ENCODE measurements at regions not wholly inside any gene's neighbourhood (a gene's known extent, or its start where the extent isn't known, plus 50 kb on each side); places are given as distances from the start of the nearest gene placed in this dataset.

DNA sequence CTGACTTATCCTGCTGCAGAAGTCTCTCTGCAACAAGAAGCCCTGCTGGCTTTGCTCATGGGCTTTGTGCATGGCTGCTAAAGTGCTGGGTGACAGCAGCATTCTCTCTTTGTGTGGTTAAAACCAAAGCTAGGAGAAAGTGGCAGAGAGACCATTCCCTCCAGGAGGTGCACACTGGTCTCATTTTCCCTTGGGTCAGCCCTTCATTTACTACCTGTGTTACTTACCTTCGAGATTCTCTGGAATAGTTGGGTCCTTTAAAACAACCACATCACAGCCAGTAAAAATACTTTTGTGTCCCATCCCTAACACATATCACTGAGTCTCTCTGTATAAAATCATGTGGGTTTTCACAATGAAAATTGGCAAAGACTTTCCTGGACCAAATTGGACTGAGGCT is 315.5 kb downstream of the IRX1 start:
- H3K9ac ChIP-seq (ENCODE audit: low read depth in 2 of 2, low read length in 2 of 2): no peak overlapping the region
- TF ChIP-seq, protein P1, sequence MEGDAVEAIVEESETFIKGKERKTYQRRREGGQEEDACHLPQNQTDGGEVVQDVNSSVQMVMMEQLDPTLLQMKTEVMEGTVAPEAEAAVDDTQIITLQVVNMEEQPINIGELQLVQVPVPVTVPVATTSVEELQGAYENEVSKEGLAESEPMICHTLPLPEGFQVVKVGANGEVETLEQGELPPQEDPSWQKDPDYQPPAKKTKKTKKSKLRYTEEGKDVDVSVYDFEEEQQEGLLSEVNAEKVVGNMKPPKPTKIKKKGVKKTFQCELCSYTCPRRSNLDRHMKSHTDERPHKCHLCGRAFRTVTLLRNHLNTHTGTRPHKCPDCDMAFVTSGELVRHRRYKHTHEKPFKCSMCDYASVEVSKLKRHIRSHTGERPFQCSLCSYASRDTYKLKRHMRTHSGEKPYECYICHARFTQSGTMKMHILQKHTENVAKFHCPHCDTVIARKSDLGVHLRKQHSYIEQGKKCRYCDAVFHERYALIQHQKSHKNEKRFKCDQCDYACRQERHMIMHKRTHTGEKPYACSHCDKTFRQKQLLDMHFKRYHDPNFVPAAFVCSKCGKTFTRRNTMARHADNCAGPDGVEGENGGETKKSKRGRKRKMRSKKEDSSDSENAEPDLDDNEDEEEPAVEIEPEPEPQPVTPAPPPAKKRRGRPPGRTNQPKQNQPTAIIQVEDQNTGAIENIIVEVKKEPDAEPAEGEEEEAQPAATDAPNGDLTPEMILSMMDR (IDR thresholded peaks at IDR 0.05): no peak
- no peaks in the 10 kb centered on the region for H3K36me3 ChIP-seq
- no peak for DNase-seq
- intact Hi-C loops (cut with DNase I): no loop called here
- no peaks in the 10 kb centered on the region for H3K9me3 ChIP-seq
- H3K27ac ChIP-seq: no peak overlapping the region
- no peaks in the 10 kb centered on the region for H3K27me3 ChIP-seq
- H3K4me3 ChIP-seq: no peak overlapping the region
- no peaks in the 10 kb centered on the region for H3K4me1 ChIP-seq

DNA sequence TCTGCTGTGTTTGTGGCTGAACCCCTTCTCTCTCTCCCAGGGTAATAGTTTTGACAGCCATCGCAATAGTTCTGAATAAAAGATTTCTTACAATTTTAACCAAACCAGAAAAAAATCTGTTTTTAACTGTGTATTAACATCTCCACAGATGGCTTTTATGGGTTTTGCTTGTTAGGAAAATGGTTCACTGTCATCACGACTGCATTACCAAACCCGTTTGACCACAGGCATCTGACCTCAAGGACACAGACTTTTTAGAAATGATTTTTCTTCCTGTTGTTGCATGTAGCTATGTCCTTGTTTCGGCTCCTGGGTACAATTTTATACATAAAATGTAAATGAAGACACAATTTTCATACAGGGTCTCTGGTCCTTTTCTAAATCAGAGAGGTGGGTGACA is 316.1 kb downstream of the IRX1 start:
- TF ChIP-seq, protein P1 (IDR thresholded peaks at IDR 0.05): no peak
- Histone ChIP-seq H3K4me3 (no peak overlapping the region), H3K36me3 (no peaks in the 10 kb centered on the region), H3K9ac (ENCODE audit: low read depth in 2 of 2, low read length in 2 of 2) (no peak overlapping the region), H3K27ac (no peak overlapping the region), H3K27me3 (no peaks in the 10 kb centered on the region), H3K9me3 (no peaks in the 10 kb centered on the region), H3K4me1 (no peaks in the 10 kb centered on the region)
- intact Hi-C loops (cut with DNase I): no loop called here
- DNase-seq: no peak

DNA sequence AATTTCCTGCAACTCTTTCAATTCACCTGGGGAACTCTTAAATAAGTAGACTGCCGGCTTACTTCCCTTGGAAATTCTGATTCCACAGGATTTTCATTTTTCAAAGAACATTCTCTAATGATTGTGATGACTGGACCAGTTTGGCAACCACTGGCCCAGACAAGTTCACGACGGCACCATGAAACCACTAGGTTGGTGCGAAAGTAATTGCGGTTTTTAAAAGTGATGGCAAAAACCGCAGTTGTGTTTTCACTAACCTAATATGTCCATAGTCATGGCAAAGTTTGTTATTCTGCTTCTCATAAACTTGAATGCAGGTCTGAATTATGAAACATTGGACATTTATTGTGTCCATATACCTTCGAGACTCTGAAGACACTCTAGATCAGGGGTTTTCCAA is 317.2 kb downstream of the IRX1 start:
- no peaks in the 10 kb centered on the region for H3K9me3 ChIP-seq
- intact Hi-C loops (cut with DNase I): no loop called here
- no peak overlapping the region for H3K27ac ChIP-seq
- no peak overlapping the region for H3K9ac ChIP-seq (ENCODE audit: low read depth in 2 of 2, low read length in 2 of 2)
- H3K4me3 ChIP-seq: no peak overlapping the region
- no peaks in the 10 kb centered on the region for H3K27me3 ChIP-seq
- DNase-seq: no peak
- TF ChIP-seq, protein P1 (IDR thresholded peaks at IDR 0.05): no peak
- no peaks in the 10 kb centered on the region for H3K4me1 ChIP-seq
- H3K36me3 ChIP-seq: no peaks in the 10 kb centered on the region

DNA sequence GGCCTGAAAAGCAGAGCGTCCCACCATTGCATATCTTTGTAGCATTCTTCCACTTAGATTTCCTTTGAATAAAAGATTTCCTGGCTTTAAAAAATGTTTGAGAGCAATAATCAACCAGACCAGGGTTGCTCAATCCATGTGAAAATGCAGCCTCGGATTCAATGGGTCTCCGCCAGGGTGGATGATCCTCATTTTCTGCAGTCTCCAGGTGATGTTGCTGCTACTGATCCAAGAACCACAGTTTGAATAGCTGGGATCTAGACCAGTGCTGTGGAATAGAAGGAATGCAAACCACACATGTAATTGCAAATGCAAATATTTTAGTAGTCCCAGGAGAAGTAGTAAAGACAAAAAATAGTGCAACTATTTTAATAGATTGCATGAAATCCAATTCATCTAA is 317.6 kb downstream of the IRX1 start:
- H3K27me3 ChIP-seq: no peaks in the 10 kb centered on the region
- H3K4me3 ChIP-seq: no peak overlapping the region
- no peaks in the 10 kb centered on the region for H3K9me3 ChIP-seq
- no peaks in the 10 kb centered on the region for H3K4me1 ChIP-seq
- TF ChIP-seq, protein P1 (IDR thresholded peaks at IDR 0.05): no peak
- H3K9ac ChIP-seq (ENCODE audit: low read depth in 2 of 2, low read length in 2 of 2): no peak overlapping the region
- no peak overlapping the region for H3K27ac ChIP-seq
- H3K36me3 ChIP-seq: no peaks in the 10 kb centered on the region
- no peak for DNase-seq
- intact Hi-C loops (cut with DNase I): no loop called here

DNA sequence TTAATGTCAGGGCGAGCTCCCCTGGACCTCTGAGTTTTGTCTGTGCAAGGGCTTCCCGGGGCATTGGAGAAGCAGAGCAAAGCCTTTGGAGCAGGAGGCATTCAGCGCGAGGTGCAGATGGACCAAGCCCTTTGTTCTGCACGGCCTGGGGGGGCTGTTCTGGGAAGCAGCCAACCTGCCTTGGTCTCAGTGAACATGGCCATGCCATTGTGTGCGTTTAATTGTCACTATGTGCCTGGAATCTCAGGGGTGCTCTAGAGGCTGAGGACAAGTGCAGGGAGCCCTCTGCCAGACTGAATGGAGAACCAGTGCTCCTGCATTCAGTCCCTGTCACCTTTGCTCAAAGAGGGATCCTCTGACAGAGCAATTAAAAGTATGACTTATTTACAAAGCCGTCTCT is 329.4 kb downstream of the IRX1 start:
- intact Hi-C loops (cut with DNase I): no loop called here
- Histone ChIP-seq H3K36me3 (no peaks in the 10 kb centered on the region), H3K9me3 (no peaks in the 10 kb centered on the region), H3K4me3 (no peak overlapping the region), H3K4me1 (no peaks in the 10 kb centered on the region), H3K27ac (no peak overlapping the region), H3K9ac (ENCODE audit: low read depth in 2 of 2, low read length in 2 of 2) (no peak overlapping the region), H3K27me3 (no peaks in the 10 kb centered on the region)
- TF ChIP-seq, protein P1 (IDR thresholded peaks at IDR 0.05): no peak
- DNase-seq: no peak

DNA sequence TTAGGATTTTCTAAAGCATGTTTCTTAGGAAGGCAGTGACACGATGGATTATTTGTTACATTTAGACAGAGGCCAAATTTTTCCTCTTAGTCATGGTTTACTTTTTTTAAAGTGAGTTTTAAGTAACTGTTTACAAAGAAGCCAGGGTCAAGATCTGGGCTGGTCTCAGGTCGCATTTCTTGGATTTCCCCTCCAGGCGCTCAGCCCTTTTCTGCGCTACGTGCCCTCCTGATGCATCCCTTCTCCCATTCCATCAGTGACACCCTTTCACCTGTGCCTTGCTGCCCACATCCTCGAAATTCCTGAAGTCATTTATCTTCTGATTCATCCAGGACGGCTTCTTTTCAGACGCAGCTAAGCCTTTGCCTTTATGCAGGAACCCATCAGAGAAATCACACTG is 330.3 kb downstream of the IRX1 start:
- Histone ChIP-seq H3K9ac (ENCODE audit: low read depth in 2 of 2, low read length in 2 of 2) (no peak overlapping the region), H3K27ac (no peak overlapping the region), H3K36me3 (no peaks in the 10 kb centered on the region), H3K9me3 (no peaks in the 10 kb centered on the region), H3K4me3 (no peak overlapping the region), H3K27me3 (no peaks in the 10 kb centered on the region), H3K4me1 (no peaks in the 10 kb centered on the region)
- TF ChIP-seq, protein P1 (IDR thresholded peaks at IDR 0.05): no peak
- no peak for DNase-seq
- intact Hi-C loops (cut with DNase I): no loop called here

Data from colonic mucosa (tissue), 4 donors.